Activated CD4-positive, alpha-beta T cell treated with anti-CD3 and anti-CD28 coated beads for 4 hours (primary cell): ENCODE measurements at regions not wholly inside any gene's neighbourhood (a gene's known extent, or its start where the extent isn't known, plus 50 kb on each side); places are given as distances from the start of the nearest gene placed in this dataset.
"Not testable (repeated sequence)": the region's sequence is repeated elsewhere in the genome, so short reads cannot be mapped to it uniquely, and the experiment has no call there.

Experiments
- DNase-seq, 2 donors: peaks; one replicate each; pipeline ENCODE4 v3.0.0-alpha.2; 2020

- DNase-seq, result no peak
Observed at GRCh38 chr4:118589471-118590055, 95.6 kb upstream of the METTL14 start.

GRCh38 chr4:118591339-118592046 is 93.7 kb upstream of the METTL14 start:
- DNase-seq, result peak; percentile 91 to 97

- DNase-seq, result not testable (repeated sequence)
Observed at GRCh38 chr4:118592289-118592688, 92.9 kb upstream of the METTL14 start.

DNA sequence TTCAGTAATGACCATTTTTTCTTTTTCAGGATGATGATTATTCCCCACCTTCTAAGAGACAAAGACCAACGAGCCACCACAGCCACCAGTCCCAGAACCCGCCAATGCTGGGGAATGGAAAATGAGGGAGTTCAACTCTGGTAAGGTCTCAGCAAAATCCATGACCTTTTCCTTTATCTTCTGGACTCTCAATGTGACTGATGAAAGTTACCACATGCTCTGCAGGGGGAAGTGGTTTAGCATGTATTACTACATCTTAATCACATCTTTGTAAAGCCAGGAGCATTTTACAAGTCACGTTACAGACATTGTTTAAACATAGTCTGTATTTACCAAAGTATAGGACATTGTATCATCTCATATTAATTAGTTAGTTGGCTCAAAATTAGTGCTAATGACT is 89.3 kb upstream of the METTL14 start:
- not testable (repeated sequence) for DNase-seq

GRCh38 chr4:118625097-118625496 is 60.1 kb upstream of the METTL14 start:
- DNase-seq, result not testable (repeated sequence)

- DNase-seq, result not testable (repeated sequence)
Observed at GRCh38 chr4:118629697-118630096, 55.5 kb upstream of the METTL14 start.

GRCh38 chr4:118630897-118631296 is 54.3 kb upstream of the METTL14 start:
- DNase-seq, result not testable (repeated sequence)

GRCh38 chr4:118631321-118632050 is 53.7 kb upstream of the METTL14 start:
- not testable (repeated sequence) for DNase-seq

GRCh38 chr4:118633476-118633875 is 51.7 kb upstream of the METTL14 start:
- not testable (repeated sequence) for DNase-seq

DNA sequence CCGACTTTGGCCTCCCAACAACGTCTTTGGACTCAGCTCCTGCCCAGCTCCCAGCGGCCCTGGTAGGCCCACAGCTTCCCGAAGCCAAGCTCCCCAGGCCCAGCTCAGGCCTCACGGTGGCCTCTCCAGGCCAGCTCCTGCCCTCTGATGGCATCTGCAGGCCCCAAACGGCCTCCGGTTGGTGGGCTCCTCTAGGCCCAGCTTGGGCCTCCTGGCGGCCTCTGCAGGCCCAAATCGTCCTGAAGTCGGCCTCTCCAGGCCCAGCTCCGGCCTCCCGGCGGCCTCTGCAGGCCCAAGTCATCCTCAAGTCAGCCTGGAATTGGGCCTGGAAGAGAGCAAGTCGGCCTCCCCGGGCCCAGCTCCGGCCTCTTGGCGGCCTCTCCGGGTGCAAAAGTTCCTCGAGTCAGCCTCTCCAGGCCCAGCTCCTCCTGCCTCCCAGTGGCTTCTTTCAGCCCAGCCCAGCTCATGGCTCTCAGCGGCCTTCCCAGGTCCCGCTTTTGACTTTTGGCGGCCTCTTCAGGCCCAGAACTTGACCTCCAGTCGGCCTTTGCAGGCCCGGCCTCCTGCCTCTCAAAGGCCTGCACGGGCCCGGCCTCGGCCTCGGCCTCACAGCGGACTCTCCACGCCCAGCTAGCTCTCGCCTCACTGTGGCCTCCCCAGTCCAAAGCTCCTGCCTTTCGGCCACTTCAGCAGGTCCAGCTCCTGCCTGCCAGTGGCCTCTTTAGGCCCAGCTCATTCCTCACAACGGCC is 50.9 kb upstream of the METTL14 start:
- not testable (repeated sequence) for DNase-seq
